Adrenal gland (tissue), 9 donors: ENCODE measurements at regions not wholly inside any gene's neighbourhood (a gene's known extent, or its start where the extent isn't known, plus 50 kb on each side); places are given as distances from the start of the nearest gene placed in this dataset.

Experiments
- DNase-seq, 7 donors: peaks; one replicate each; pipeline ENCODE4 v3.0.0-alpha.2; 2019 to 2020
- H3K27ac ChIP-seq, 5 donors: fragments of 200-600 bp; sonication (generic) in 4 of 5; 1 replicate in 3 of 5; 2 replicates in 2 of 5; pipeline versions ENCODE4 v1.5.1 to v1.8.0; 2016 to 2020; ENCODE audit warnings: mild to moderate bottlenecking in 1 of 5
- H3K27me3 ChIP-seq: fragments of 200-600 bp; 2 replicates; pipeline ENCODE4 v1.8.0; 2021
- H3K36me3 ChIP-seq, 2 donors: fragments of 200-600 bp; replicated peaks in 1 of 2; 1 replicate in 1 of 2; 2 replicates in 1 of 2; pipeline versions ENCODE4 v1.5.1 to v1.8.0; 2018 to 2022
- H3K4me1 ChIP-seq, 2 donors: fragments of 200-600 bp; replicated peaks in 1 of 2; 1 replicate in 1 of 2; 2 replicates in 1 of 2; pipeline versions ENCODE4 v1.5.1 to v1.8.0; 2018 to 2021
- H3K4me3 ChIP-seq, 4 donors: fragments of 200-600 bp; sonication (generic) in 3 of 4; one replicate each; pipeline ENCODE4 v1.5.1; 2016 to 2018
- H3K9me3 ChIP-seq, 3 donors: fragments of 200-600 bp; sonication (generic) in 1 of 3; replicated peaks in 1 of 3; 1 replicate in 2 of 3; 2 replicates in 1 of 3; pipeline versions ENCODE4 v1.5.1 to v1.8.0; 2016 to 2021
- CTCF ChIP-seq, 6 experiments: fragments of 450-650 bp in 4 of 6; fragments of 200-600 bp in 2 of 6; sonication (generic) in 1 of 6; IDR thresholded peaks; 1 replicate in 5 of 6; 2 replicates in 1 of 6; pipeline versions ENCODE4 v1.5.1 to v1.8.0; 2016 to 2021; ENCODE audit warnings: antibody characterized with exemption in 6 of 6, mild to moderate bottlenecking in 2 of 6, moderate library complexity in 1 of 6
- POLR2A ChIP-seq, 2 donors: fragments of 450-650 bp; IDR thresholded peaks; one replicate each; pipeline ENCODE4 v1.6.1; 2017; ENCODE audit warnings: antibody characterized with exemption in 2 of 2, mild to moderate bottlenecking in 2 of 2, moderate library complexity in 1 of 2
- WGBS, 4 donors: extraction: QIAGEN DNeasy Blood & Tissue Kit in 2 of 4; methylation state at CpG; one replicate each; pipeline versions ENCODE4 v1.1.5 to v1.1.7; 2013 to 2017; 5-methylcytosine and 5-hydroxymethylcytosine counted together
- intact Hi-C, 2 donors: fragments of 100-400 bp; cut with DNase I; formaldehyde crosslinking; loops; one replicate each; pipeline versions ENCODE4 v1.14.1 to v1.15.0; 2022 to 2023
- donor health status: healthy with polysubstance abuse.
- donor health status: Bipolar disorder and iron deficiency.
- donor health status: DM: yes; HTN: yes; CAD: no.
- donor health status: DM: no; HTN: no; CAD: no.
- donor health status: DM: no; HTN: no; CAD: no.

GRCh38 chr6:91433660-91434534, 847.0 kb upstream of the MAP3K7 start:
- no peak overlapping the region for H3K4me3 ChIP-seq
- TF ChIP-seq CTCF (IDR thresholded peaks at IDR 0.05), result no peak
- no peak for TF ChIP-seq POLR2A (IDR thresholded peaks at IDR 0.05)
- H3K36me3 ChIP-seq, result no peaks in the 10 kb centered on the region
- 73 to 81% (median 74%) methylated on average over 4 of the region's 4 CpGs for WGBS, 4 donors
- no peak overlapping the region for H3K27ac ChIP-seq
- H3K27me3 ChIP-seq, result no peaks in the 10 kb centered on the region
- no peaks in the 10 kb centered on the region for H3K9me3 ChIP-seq
- no peak for DNase-seq
- intact Hi-C loops, result no loop called here
- H3K4me1 ChIP-seq, result no peaks in the 10 kb centered on the region

- intact Hi-C loops, result no loop called here
- TF ChIP-seq POLR2A (IDR thresholded peaks at IDR 0.05) (no peak), CTCF (IDR thresholded peaks at IDR 0.05) (peak in 1 of 6 experiments; percentile 12)
- H3K27ac ChIP-seq, result no peak overlapping the region
- no peak overlapping the region for H3K4me3 ChIP-seq
- H3K4me1 ChIP-seq, result no peaks in the 10 kb centered on the region
- DNase-seq, result no peak
- no peaks in the 10 kb centered on the region for H3K9me3 ChIP-seq
- no peaks in the 10 kb centered on the region for H3K27me3 ChIP-seq
- no peaks in the 10 kb centered on the region for H3K36me3 ChIP-seq
Measured at GRCh38 chr6:91428953-91429560, 842.2 kb upstream of the MAP3K7 start.

GRCh38 chr6:91428296-91428695, 841.4 kb upstream of the MAP3K7 start:
- no peak for DNase-seq
- no peak overlapping the region for H3K27ac ChIP-seq
- H3K4me3 ChIP-seq, result no peak overlapping the region
- intact Hi-C loops, result no loop called here
- no peaks in the 10 kb centered on the region for H3K27me3 ChIP-seq
- 56 to 69% (median 62%) methylated on average over 3 of the region's 3 CpGs for WGBS, 4 donors
- H3K9me3 ChIP-seq, result no peaks in the 10 kb centered on the region
- TF ChIP-seq CTCF (IDR thresholded peaks at IDR 0.05), result no peak
- no peak for TF ChIP-seq POLR2A (IDR thresholded peaks at IDR 0.05)
- H3K4me1 ChIP-seq, result no peaks in the 10 kb centered on the region
- H3K36me3 ChIP-seq, result no peaks in the 10 kb centered on the region

- DNase-seq, result no peak
- H3K36me3 ChIP-seq, result no peaks in the 10 kb centered on the region
- H3K27me3 ChIP-seq, result no peaks in the 10 kb centered on the region
- intact Hi-C loops, result no loop called here
- 22 to 67% (median 57%) methylated on average over 1 of the region's 1 CpG for WGBS, 4 donors
- H3K4me1 ChIP-seq, result no peaks in the 10 kb centered on the region
- H3K27ac ChIP-seq, result no peak overlapping the region
- TF ChIP-seq CTCF (IDR thresholded peaks at IDR 0.05) (no peak), POLR2A (IDR thresholded peaks at IDR 0.05) (no peak)
- no peaks in the 10 kb centered on the region for H3K9me3 ChIP-seq
- no peak overlapping the region for H3K4me3 ChIP-seq
Measured at GRCh38 chr6:91420243-91420642, 833.4 kb upstream of the MAP3K7 start.
